Rectal smooth muscle tissue (tissue), 1 donor: ENCODE measurements at regions not wholly inside any gene's neighbourhood (a gene's known extent, or its start where the extent isn't known, plus 50 kb on each side); places are given as distances from the start of the nearest gene placed in this dataset.

Source experiments
- H3K27ac ChIP-seq: one replicate; pipeline ENCODE4 v1.7.0; 2013; ENCODE audit warnings: low read depth, low read length, inconsistent platforms
- H3K27me3 ChIP-seq: one replicate; pipeline ENCODE4 v1.7.0; 2013; ENCODE audit warnings: low read length; ENCODE audit not compliant: control insufficient read depth, insufficient read depth
- H3K36me3 ChIP-seq: one replicate; pipeline ENCODE4 v1.7.0; 2013; ENCODE audit warnings: low read length; ENCODE audit not compliant: control insufficient read depth, insufficient read depth
- H3K4me1 ChIP-seq: one replicate; pipeline ENCODE4 v1.7.0; 2013; ENCODE audit warnings: low read length; ENCODE audit not compliant: control insufficient read depth, insufficient read depth
- H3K4me3 ChIP-seq: one replicate; pipeline ENCODE4 v1.7.0; 2013; ENCODE audit warnings: low read length
- H3K9ac ChIP-seq: one replicate; pipeline ENCODE4 v1.7.0; 2013; ENCODE audit warnings: low read length

DNA sequence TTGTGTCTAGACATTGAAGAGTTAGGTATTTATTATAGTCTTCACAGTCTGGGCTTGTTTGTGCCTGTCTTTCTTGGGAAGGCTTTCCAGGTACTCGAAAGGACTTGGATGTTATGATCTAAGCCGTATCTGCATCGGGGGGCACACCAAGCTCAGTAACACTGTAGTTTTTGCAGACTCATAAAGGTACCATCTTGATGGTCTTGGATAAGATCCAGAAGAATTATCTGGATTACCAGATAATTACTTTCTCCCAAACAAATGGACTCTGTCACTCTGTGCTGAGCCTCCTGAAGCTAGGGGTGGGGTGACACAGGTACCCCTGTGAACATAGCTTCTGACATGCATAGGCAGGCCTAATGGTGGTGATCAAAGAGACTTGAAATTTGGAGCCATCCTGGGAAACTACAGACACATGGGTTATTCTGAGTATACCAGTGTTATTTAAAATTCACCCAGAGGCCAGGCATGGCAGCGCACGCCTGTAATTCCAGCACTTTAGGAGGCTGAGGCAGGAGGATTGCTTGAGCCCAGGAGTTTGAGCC, 238.6 kb upstream of the TPM1 start:
- Histone ChIP-seq H3K9ac (no peak overlapping the region), H3K27me3 (no peaks in the 10 kb centered on the region), H3K4me3 (no peak overlapping the region), H3K4me1 (no peaks in the 10 kb centered on the region), H3K27ac (no peak overlapping the region), H3K36me3 (peaks cover 19% of the 10 kb centered on the region)

DNA sequence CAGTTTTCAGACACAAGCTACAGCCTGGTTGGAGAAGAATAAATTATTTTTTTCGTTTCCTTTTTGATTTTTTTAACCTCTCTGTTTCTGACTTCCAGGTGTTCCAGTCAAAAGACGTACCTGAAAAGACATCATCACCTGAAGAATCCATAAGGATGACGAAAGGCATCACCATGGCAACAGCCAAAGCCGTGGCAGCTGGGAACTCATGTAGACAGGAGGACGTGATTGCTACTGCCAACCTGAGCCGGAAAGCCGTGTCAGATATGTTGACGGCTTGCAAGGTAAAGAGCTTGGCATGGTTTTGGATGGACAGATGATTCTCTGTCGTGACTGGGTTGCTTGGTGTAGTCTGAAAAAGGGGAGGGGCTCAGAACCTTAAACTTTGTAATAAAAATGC, 237.0 kb upstream of the TPM1 start:
- H3K27ac ChIP-seq: no peak overlapping the region
- H3K4me3 ChIP-seq: no peak overlapping the region
- H3K9ac ChIP-seq: no peak overlapping the region
- no peaks in the 10 kb centered on the region for H3K4me1 ChIP-seq
- H3K36me3 ChIP-seq: peaks cover 10% of the 10 kb centered on the region
- H3K27me3 ChIP-seq: no peaks in the 10 kb centered on the region

DNA sequence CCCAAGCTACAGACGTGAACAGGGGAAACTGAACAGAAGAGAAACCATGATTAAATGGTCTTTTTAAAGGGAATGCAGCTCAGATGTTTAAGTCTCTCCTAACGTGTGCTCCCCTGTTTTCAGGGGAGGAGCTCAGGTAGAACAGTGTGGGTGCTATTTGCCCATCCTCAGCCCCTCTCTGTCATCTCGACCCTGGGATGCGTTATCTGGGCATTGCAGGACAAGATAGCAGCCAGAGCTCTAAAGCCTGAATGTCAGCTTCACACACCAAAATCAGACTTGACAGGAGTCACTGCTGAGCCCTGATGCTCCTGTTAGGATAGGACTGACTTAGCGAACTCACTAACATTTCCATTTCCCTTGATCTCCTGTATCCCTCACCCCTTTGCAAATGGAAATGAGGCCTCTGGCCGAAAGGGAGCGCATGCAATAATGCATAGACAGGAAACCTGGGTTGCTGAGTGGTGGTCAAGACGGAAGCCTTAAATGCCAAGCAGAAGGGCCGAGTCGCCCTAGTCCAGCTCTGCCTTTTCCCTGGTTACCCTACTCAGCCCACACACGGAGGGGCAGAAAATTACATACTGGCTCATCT, 234.9 kb upstream of the TPM1 start:
- no peak overlapping the region for H3K27ac ChIP-seq
- no peak overlapping the region for H3K9ac ChIP-seq
- peaks cover 8% of the 10 kb centered on the region for H3K36me3 ChIP-seq
- no peaks in the 10 kb centered on the region for H3K27me3 ChIP-seq
- H3K4me3 ChIP-seq: no peak overlapping the region
- H3K4me1 ChIP-seq: no peaks in the 10 kb centered on the region

DNA sequence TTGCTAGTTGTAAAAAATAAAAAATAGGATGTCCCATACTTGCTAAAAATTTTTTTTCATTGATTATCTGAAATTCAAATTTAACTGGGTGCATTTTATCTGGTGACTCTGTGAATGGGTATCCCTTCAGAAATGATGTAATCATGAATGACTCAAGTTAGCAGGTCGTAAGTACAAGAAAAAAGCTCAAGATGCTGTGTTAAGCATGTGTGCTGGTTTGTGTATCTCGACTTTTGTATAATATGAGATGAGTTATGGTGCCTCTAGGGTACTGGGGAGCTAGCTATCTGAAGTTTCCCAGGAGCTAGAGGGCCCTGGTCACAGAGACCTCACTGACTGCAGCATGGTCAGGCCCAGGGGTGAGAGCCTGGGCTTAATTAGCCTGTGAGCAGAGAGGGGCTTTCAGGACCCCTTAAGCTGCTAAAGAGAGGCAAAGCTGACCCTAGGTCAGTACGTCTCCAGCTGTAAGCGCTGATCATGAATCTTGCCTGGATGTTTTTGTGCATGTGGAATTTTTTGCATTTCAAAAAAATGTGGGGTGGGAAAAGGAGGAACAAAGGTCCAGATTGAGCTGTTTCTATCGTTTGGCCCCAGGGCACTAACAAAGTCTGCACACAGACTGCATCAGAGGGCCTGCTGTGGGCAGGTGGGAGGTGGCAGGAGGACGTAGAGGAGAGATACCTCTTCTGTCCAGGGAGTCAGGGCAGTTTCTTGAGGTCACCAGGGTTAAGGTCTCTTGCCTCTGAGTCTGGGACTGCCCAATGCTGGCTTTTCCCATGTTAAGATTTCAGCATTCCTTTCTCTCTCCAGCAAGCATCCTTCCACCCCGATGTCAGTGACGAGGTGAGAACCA, 233.2 kb upstream of the TPM1 start:
- H3K27ac ChIP-seq: no peak overlapping the region
- H3K36me3 ChIP-seq: peaks cover 8% of the 10 kb centered on the region
- H3K4me1 ChIP-seq: no peaks in the 10 kb centered on the region
- H3K9ac ChIP-seq: no peak overlapping the region
- no peaks in the 10 kb centered on the region for H3K27me3 ChIP-seq
- H3K4me3 ChIP-seq: no peak overlapping the region

DNA sequence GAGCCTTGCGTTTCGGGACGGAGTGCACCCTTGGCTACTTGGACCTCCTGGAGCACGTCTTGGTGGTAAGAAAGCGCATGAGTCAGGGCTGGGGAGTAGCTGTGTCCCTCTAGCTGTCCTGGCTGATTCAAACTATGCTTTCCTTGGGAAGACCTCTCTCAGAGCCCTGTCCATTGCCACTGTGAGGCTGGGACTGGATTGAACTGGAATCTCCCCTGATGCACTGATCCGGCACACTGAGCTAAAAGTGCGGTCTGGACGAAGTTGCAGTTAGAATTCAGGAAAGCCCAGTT, 232.6 kb upstream of the TPM1 start:
- no peaks in the 10 kb centered on the region for H3K27me3 ChIP-seq
- H3K9ac ChIP-seq: no peak overlapping the region
- no peak overlapping the region for H3K4me3 ChIP-seq
- H3K4me1 ChIP-seq: no peaks in the 10 kb centered on the region
- H3K36me3 ChIP-seq: peaks cover 8% of the 10 kb centered on the region
- H3K27ac ChIP-seq: no peak overlapping the region

DNA sequence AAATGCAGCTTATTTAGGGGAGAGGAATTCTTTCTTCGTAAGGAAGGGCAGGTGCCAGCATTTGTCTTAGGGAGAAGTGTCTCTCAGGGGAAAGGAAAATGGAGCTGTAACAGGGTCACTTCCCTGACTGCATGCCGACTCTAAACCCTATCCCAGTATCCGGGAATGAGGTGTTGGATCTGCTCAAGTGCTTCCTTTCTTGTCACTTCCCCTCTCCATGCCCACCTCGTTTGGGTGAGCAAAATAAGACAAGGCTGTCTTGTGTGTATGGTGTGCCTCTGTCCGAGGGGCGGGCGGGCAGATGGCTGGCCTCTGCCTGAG, 230.1 kb upstream of the TPM1 start:
- Histone ChIP-seq H3K27ac (no peak overlapping the region), H3K36me3 (no peaks in the 10 kb centered on the region), H3K4me1 (no peaks in the 10 kb centered on the region)

DNA sequence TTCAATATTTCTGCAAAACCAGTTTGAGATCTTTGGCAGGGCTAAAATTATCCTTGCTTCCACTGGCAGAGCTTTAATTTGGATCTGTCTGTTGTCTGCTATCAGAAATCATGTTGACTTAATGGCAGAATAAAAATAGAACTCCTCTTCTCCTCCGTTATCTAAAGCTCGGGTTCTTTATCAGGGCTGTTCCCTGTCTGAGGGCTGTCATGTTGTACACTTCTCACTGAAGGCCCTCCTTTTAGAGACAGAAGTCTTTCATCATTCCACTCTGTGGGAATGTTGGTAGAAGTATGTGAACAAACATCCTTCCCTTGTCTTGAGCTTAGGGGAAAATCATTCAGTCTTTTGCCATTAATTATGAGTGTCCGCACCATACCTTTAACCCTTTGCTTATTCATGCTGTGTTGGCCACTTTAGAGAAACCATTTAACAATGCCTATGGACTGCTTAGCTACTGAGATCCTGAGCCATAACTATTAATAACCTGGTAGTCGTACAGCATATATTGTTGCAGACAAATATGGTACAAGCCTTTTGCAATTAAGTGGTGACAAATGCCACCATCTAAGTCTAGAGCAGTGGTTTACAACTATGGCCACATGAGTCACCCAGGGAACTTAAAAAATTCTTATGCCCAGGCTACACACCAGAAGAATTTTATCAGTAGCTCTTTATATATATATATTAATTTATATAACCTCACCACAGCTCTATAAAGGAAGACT, 226.0 kb upstream of the TPM1 start:
- Histone ChIP-seq H3K27ac (no peak overlapping the region), H3K4me1 (no peaks in the 10 kb centered on the region), H3K27me3 (no peaks in the 10 kb centered on the region), H3K9ac (no peak overlapping the region), H3K4me3 (no peak overlapping the region), H3K36me3 (no peaks in the 10 kb centered on the region)

More for the DNA sequence above, 230.1 kb upstream of the TPM1 start:
- no peaks in the 10 kb centered on the region for H3K27me3 ChIP-seq
- no peak overlapping the region for H3K9ac ChIP-seq
- H3K4me3 ChIP-seq: no peak overlapping the region

DNA sequence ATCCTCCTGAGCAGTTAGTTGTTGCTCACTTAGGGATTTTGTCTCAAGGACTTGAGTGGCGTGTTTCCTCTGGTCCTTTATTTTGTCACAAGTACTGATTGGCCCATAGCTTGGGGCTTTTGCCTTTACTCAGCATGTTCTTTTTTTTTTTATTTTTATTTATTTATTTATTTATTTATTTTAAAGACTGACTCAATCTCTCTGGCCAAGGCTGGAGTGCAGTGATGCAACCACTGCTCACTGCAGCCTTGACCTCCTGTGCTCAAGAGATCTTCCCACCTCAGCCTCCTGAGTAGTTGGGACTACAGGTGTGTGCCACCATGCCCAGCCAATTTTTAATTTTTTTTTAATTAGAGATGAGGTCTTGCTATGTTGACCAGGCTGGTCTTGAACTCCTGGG, 223.9 kb upstream of the TPM1 start:
- no peak overlapping the region for H3K27ac ChIP-seq
- H3K36me3 ChIP-seq: no peaks in the 10 kb centered on the region
- H3K27me3 ChIP-seq: no peaks in the 10 kb centered on the region
- H3K4me1 ChIP-seq: no peaks in the 10 kb centered on the region
- no peak overlapping the region for H3K4me3 ChIP-seq
- no peak overlapping the region for H3K9ac ChIP-seq

DNA sequence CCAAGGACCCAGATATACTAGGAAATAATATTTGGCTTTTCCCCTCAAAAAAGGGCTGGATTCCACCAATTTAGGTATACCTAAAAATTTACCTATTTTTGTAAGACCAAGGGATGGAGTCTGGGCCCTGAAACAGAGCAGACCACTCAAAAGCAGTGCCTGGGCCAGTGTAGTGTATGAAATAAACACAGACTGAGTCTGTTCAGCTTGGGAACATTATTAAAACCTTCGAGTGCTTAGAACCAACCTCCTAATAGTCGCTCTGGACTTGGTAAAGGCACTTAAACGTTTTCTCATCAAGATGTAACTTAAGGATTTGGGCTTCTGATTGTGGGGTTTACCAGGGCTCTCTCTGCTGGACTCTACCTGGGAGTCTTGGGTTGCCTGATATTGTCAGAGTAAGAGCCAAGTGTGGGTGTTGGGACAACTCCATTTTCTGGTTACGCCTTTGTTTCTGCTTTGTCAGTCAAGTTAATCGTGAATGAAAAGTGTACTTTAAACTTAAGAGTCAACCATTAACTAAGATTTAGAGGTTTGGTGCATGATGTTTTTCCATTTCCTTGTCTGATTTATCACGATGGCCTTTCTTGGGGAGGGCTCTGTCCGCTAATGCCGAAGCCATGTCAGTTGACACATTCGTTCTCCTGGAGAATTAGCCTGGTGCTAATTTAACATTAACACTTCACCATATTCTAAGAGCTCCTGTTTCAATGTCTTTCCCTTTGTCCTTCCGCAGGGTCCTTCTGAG, 221.0 kb upstream of the TPM1 start:
- H3K36me3 ChIP-seq: no peaks in the 10 kb centered on the region
- H3K27ac ChIP-seq: no peak overlapping the region
- H3K9ac ChIP-seq: no peak overlapping the region
- H3K27me3 ChIP-seq: no peaks in the 10 kb centered on the region
- H3K4me3 ChIP-seq: no peak overlapping the region
- no peaks in the 10 kb centered on the region for H3K4me1 ChIP-seq

DNA sequence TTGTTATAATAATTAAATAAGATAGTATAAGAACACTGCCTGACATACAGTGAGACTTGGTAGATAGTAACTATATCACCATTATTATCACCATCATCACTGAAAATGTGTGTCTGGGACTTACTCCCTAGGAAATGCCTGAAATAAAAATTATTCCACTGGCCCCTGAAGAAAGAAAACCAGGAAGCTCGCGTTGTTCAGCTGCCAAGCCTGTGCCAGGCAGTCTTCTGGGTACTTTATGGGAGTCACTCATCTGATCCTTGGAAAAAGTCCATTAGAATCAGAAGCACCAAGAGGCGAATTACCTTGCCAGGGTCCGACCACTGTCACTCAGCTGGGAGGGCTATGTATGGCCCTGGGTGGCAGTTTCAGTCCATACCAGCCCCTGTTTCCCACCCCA, 220.3 kb upstream of the TPM1 start:
- Histone ChIP-seq H3K36me3 (peaks cover 2% of the 10 kb centered on the region), H3K4me3 (no peak overlapping the region), H3K9ac (no peak overlapping the region), H3K4me1 (no peaks in the 10 kb centered on the region), H3K27me3 (no peaks in the 10 kb centered on the region), H3K27ac (no peak overlapping the region)

DNA sequence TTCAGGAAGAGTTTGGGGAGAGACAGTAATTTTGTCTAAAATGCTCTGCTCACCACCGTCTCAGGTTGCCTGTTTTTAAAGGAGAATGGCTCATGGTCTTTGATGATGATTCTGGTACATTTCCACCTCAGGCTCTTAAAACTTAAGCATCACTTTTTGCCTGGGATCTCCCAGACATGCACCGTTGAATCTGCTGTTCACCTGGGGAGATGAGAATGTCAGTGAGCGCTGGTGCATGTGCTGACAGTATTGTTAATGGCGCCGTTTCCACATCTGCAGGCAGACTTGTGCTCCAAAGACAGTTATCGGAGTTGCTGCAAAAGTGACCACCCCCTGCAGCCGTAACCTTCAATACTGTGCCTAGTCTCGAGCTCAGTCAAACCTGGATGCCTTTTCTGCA, 219.0 kb upstream of the TPM1 start:
- H3K4me1 ChIP-seq: peaks cover 4% of the 10 kb centered on the region
- H3K27ac ChIP-seq: no peak overlapping the region
- H3K4me3 ChIP-seq: no peak overlapping the region
- H3K36me3 ChIP-seq: peaks cover 2% of the 10 kb centered on the region
- no peak overlapping the region for H3K9ac ChIP-seq
- no peaks in the 10 kb centered on the region for H3K27me3 ChIP-seq
